OCI-LY3 (cell line): ENCODE measurements at regions not wholly inside any gene's neighbourhood (a gene's known extent, or its start where the extent isn't known, plus 50 kb on each side); places are given as distances from the start of the nearest gene placed in this dataset.

ENCODE experiments used
- CTCF ChIP-seq: fragments of 200-600, 300-600 bp; sonication (generic); IDR thresholded peaks from 2 replicates; pipeline ENCODE4 v1.5.1; 2014; ENCODE audit warnings: antibody characterized with exemption, low read length, low read depth
- EZH2phosphoT487 ChIP-seq: fragments of 200-600 bp; shearing (Covaris generic); IDR thresholded peaks from 2 replicates; pipeline ENCODE4 v1.6.1; 2018; ENCODE audit warnings: antibody characterized with exemption, mixed run types, low read depth

- TF ChIP-seq CTCF (no peak), EZH2phosphoT487 (no peak)
These were observed 794.0 kb downstream of the TBC1D22A start for GRCh38 chr22:47556473-47556872.
